GM19468 (cell line): ENCODE measurements at regions not wholly inside any gene's neighbourhood (a gene's known extent, or its start where the extent isn't known, plus 50 kb on each side); places are given as distances from the start of the nearest gene placed in this dataset.
"Not testable (repeated sequence)": the region's sequence is repeated elsewhere in the genome, so short reads cannot be mapped to it uniquely, and the experiment has no call there.

Source experiments
- ATAC-seq: cut with Tn5 transposase; IDR thresholded peaks from one replicate; pipeline ENCODE4 v1.9.1; 2021; ENCODE audit warnings: mild to moderate bottlenecking, moderate library complexity, moderate number of reproducible peaks; ENCODE audit not compliant: unreplicated experiment; ENCODE audit errors: extremely low read depth

DNA sequence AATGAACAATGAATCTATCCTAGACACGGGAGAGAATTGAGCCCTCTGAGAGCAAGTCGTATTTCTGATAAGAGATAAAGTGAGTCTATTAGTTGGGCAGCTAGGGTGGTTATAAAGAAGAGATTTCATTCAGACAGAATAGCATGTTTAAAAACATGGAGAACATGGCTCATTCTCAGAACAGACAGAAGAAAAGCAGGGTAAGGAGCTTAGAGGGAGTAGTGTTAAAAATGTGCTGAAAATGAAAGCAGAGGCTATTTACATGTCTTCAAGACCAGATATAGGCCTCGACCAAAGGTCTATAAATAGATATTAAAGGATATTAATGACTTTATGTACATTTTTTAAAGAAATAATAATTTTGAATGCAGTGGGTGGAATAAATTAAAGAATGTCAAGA, 149.5 kb downstream of the SLITRK1 start:
- ATAC-seq: no peak

GRCh38 chr13:83731113-83731512, 151.2 kb downstream of the SLITRK1 start:
- no peak for ATAC-seq

GRCh38 chr13:83730674-83731073, 151.6 kb downstream of the SLITRK1 start:
- ATAC-seq: no peak

DNA sequence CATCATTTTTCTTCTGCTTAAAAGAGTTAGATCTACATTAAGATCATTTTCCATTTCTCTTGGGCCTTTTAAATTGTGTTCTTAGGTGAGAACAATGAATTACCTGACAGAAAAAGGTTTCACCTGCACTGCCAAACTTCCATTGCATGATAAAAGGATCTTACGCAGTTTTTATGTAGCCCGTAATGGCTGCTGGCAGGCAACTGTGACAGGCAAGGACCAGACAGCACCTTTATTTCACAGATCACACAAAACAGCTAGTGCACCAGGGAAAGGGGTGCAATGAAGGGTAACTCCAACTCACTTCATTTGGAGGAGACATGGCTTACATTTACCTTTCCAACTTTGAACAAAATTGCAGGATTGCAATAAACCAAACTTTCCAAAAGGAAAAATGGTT, 159.8 kb downstream of the SLITRK1 start:
- ATAC-seq: no peak

GRCh38 chr13:83716121-83716520, 166.2 kb downstream of the SLITRK1 start:
- no peak for ATAC-seq

GRCh38 chr13:83714236-83714635, 168.0 kb downstream of the SLITRK1 start:
- ATAC-seq: no peak

DNA sequence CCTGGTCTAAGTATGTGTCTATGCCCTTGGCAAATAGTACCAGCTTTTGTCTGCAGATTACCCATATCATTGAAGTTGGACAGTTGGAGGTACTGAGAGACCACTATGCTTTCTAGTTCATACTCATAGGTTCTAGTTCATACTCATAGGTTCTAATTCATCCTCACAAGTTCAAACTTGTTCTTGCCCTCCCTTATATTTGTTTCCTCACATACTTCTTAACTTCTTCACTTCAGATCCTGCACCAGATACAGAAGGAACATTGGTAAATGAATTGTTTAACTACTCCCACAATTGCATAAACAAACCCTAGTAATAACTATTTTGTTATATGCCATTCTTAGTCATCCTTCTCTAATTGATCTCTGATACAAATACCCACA, 172.2 kb downstream of the SLITRK1 start:
- no peak for ATAC-seq

- ATAC-seq: no peak
These were observed 172.7 kb downstream of the SLITRK1 start for GRCh38 chr13:83709426-83710132.

DNA sequence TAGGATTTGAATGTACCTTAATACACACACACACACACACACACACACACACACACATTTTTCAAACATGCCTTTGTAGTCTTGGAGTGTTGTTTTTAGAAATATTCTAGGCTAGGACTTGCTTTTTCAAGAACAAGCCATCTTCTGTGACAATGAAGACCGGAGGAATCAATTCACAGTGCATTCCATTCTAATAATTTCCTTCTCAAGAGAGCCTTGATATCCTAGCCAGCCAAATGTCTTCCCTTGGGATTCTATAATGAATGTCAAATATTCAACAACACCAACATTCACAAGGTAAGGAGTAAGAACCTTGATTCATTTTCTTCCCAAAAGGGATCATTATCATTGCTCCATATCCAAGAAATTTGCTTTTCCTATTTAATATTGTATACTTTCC, 180.3 kb downstream of the SLITRK1 start:
- no peak for ATAC-seq

DNA sequence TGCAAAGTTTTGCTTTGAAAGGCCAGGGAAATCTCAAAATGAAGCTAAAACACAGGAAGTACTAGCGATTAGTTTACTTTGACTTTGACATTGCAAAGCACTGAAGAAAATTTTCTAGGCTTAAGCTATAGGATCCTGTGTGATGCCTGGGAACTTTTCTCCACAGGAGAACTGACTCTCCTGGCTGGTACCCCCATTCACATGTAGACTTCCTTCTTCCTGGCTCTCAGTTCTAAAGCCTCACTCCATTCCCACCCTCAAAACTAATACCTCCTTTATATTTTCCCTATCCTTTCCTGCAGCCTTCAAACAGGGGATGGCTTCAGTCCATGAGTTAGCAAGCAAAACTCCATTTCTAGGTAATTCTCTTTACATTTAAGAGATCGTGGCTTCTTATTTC, 189.5 kb downstream of the SLITRK1 start:
- no peak for ATAC-seq

DNA sequence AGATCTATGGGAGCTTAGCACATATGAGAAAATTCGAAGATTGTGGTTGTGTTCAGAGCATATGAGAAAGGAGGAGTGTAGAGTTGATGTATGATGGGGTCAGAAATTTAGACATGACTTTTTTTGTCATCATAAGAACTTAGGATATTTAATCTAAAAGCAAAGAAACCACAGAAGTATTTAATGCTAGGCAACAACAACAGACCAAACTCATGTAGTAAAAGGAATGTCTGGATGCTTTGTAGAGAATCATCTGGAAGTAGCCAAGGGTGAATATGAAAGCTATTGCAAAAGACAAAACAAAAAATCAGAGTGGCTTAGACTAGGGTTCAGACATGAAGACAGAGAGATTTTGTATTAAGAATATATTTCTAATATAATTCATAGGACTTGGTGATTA, 190.3 kb downstream of the SLITRK1 start:
- no peak for ATAC-seq

DNA sequence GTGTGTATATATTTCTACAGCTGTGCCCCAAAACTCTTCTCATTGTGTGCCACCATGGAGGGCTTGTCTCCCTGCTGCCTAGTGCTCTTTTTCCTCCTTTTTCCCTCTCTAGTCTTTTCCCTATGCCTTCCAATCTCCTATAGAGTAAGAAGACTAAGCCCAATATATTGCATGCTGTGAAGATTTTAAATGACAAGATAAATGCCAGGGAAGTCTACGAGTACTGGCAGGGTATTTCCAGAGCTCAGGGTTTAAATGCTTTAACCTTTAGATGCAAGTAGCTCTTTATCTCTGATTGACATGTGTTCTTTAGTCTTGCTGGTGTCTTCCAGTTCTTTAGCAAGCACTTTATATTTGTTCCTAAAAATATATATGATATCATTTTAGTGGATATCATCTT, 200.7 kb downstream of the SLITRK1 start:
- no peak for ATAC-seq

GRCh38 chr13:83677985-83678384, 204.3 kb downstream of the SLITRK1 start:
- no peak for ATAC-seq

- no peak for ATAC-seq
These were observed 209.7 kb downstream of the SLITRK1 start for GRCh38 chr13:83672612-83673011.

GRCh38 chr13:83667606-83668005, 214.7 kb downstream of the SLITRK1 start:
- no peak for ATAC-seq

DNA sequence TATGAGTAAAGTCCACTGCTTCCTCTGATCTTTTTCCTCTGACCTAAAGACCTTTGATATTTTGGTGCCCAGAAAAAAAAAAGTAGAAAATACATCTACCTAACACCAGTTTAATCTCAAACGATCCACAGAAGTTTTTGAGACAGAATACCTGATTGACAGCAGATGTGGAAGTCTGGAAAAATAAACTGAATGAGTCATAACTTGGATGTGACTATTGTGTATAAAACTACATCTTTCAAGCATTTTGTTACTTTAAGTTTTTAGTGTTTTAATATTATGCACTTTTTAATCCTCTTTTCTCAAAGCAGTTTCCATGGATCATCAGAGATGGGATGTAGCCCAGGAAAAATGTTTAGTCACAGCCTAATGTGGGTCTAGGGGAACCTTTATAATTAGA, 216.1 kb downstream of the SLITRK1 start:
- no peak for ATAC-seq

GRCh38 chr13:83657281-83657680, 225.0 kb downstream of the SLITRK1 start:
- no peak for ATAC-seq

DNA sequence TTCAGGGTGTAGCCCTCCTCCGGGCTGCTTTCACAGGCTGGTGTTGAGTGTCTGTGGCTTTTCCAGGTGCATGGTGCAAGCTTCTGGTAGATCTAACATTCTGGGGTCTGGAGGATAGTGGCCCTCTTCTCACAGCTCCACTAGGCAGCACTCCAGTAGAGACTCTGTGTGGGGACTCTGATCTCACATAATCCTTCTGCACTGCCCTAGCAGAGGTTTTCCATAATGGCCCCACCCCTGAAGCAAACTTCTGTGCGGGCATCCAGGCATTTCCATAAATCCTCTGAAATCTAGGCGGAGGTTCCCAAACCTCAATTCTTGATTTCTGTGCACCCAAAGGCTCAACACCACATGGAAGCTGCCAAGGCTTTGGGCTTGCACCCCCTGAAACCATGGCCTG, 239.7 kb downstream of the SLITRK1 start:
- not testable (repeated sequence) for ATAC-seq

- ATAC-seq: no peak
These were observed 247.7 kb downstream of the SLITRK1 start for GRCh38 chr13:83634601-83635000.

DNA sequence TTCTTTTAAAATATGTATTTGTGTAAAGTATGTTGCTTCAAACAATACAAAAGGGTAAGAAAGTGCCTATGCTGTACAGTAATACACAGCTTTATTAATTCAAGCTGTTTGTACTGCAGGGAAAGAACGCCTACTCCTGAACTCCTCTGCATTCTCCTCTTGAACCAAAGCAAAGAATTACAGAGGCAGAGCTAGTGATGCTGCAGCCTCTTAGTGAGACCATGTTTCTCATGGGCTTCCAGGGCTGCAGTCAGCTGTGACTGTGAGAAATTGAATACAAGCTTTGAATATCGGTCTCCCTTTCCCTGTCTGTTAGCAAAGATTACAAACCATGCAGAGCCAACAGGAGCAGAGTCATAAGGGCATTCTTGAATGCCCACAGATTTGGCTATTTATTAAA, 248.5 kb downstream of the SLITRK1 start:
- ATAC-seq: no peak

- no peak for ATAC-seq
These were observed 259.9 kb downstream of the SLITRK1 start for GRCh38 chr13:83622422-83622784.

DNA sequence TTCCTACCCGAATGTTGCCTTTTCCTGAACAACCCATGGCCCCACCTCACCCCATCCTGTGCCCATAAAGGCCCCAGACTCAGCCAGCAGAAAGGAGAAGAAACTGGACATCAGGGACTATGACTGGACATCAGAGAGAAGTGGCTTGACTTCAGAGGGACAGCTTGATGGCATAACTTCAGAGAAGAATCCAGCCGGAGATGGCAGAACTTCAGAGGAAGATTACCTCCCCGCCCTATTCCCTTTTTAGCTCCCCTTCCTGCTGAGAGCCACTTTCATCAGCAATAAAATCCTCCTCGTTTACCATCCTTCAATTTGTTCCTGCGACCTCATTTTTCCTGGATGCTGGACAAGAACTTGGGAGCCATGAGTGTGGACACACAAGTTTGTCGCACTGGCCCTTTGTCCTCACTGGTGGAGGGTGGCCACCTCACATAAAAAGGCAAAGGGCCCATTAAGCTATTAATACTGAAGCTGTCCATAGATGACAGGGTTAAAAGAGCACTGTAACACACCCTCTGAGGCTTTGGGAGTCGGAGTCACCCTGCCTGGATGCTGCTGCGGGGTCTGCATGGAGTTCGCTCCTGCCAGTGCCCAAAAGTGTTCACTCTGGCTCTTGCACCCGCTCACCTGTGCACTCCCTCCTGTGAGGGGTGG, 260.4 kb downstream of the SLITRK1 start:
- no peak for ATAC-seq
